Thymus (tissue), 11 donors: ENCODE measurements at regions not wholly inside any gene's neighbourhood (a gene's known extent, or its start where the extent isn't known, plus 50 kb on each side); places are given as distances from the start of the nearest gene placed in this dataset.
A peak's percentile ranks its signal among the peaks of the same experiment; 100 is the strongest.

Source experiments
- DNase-seq, 9 donors: peaks; one replicate each; pipeline ENCODE4 v3.0.0-alpha.2; 2013; ENCODE audit warnings: low spot score in 9 of 9, low read depth in 6 of 9, missing footprints in 1 of 9
- H3K27ac ChIP-seq, 2 donors: one replicate each; pipeline ENCODE4 v1.5.1; 2013; ENCODE audit warnings: control low read depth in 1 of 2, low read depth in 1 of 2, low read length in 1 of 2, mild to moderate bottlenecking in 1 of 2, moderate library complexity in 1 of 2
- H3K27me3 ChIP-seq, 2 donors: one replicate each; pipeline ENCODE4 v1.5.1; 2013; ENCODE audit warnings: low read length in 1 of 2; ENCODE audit not compliant: control insufficient read depth in 2 of 2, insufficient read depth in 1 of 2
- H3K36me3 ChIP-seq, 2 donors: one replicate each; pipeline ENCODE4 v1.5.1; 2013; ENCODE audit warnings: low read length in 1 of 2, mild to moderate bottlenecking in 1 of 2, moderate library complexity in 1 of 2; ENCODE audit not compliant: control insufficient read depth in 2 of 2, insufficient read depth in 2 of 2
- H3K4me1 ChIP-seq, 2 donors: one replicate each; pipeline ENCODE4 v1.5.1; 2013; ENCODE audit warnings: low read length in 2 of 2; ENCODE audit not compliant: control insufficient read depth in 2 of 2, insufficient read depth in 2 of 2
- H3K4me3 ChIP-seq, 2 donors: one replicate each; pipeline ENCODE4 v1.5.1; 2013; ENCODE audit warnings: low read length in 2 of 2, control low read depth in 1 of 2, mild to moderate bottlenecking in 1 of 2
- H3K9me3 ChIP-seq, 2 donors: one replicate each; pipeline ENCODE4 v1.5.1; 2013; ENCODE audit warnings: low read length in 1 of 2, mild to moderate bottlenecking in 1 of 2; ENCODE audit not compliant: control insufficient read depth in 2 of 2, insufficient read depth in 1 of 2
- WGBS: extraction: QIAGEN DNeasy Blood & Tissue Kit; methylation state at CpG from one replicate; pipeline ENCODE4 v1.1.7; 2013; 5-methylcytosine and 5-hydroxymethylcytosine counted together
- donor health status: healthy.

GRCh38 chrX:125404667-125405160, 85.0 kb downstream of the TEX13C start:
- H3K4me3 ChIP-seq = no peak overlapping the region
- H3K9me3 ChIP-seq = no peaks in the 10 kb centered on the region
- no peaks in the 10 kb centered on the region for H3K4me1 ChIP-seq
- WGBS = 81% methylated on average over 1 of the region's 1 CpG
- H3K27me3 ChIP-seq = no peaks in the 10 kb centered on the region
- no peak overlapping the region for H3K27ac ChIP-seq
- no peak for DNase-seq
- no peaks in the 10 kb centered on the region for H3K36me3 ChIP-seq

GRCh38 chrX:125405339-125405738, 85.7 kb downstream of the TEX13C start:
- Histone ChIP-seq H3K27ac (no peak overlapping the region), H3K27me3 (no peaks in the 10 kb centered on the region), H3K4me3 (no peak overlapping the region), H3K9me3 (no peaks in the 10 kb centered on the region), H3K4me1 (no peaks in the 10 kb centered on the region), H3K36me3 (no peaks in the 10 kb centered on the region)
- 96% methylated on average over 2 of the region's 2 CpGs for WGBS
- no peak for DNase-seq

GRCh38 chrX:125407314-125407713, 87.6 kb downstream of the TEX13C start:
- WGBS = 80% methylated on average over 1 of the region's 1 CpG
- Histone ChIP-seq H3K36me3 (no peaks in the 10 kb centered on the region), H3K9me3 (no peaks in the 10 kb centered on the region), H3K4me1 (no peaks in the 10 kb centered on the region), H3K27me3 (no peaks in the 10 kb centered on the region), H3K27ac (no peak overlapping the region), H3K4me3 (no peak overlapping the region)
- no peak for DNase-seq

- no peaks in the 10 kb centered on the region for H3K27me3 ChIP-seq
- no peaks in the 10 kb centered on the region for H3K36me3 ChIP-seq
- no peaks in the 10 kb centered on the region for H3K9me3 ChIP-seq
- H3K27ac ChIP-seq = no peak overlapping the region
- WGBS = 92% methylated on average over 4 of the region's 4 CpGs
- H3K4me3 ChIP-seq = no peak overlapping the region
- no peak for DNase-seq
- no peaks in the 10 kb centered on the region for H3K4me1 ChIP-seq
Observed at GRCh38 chrX:125420809-125421208, 101.1 kb downstream of the TEX13C start.

- DNase-seq = no peak
- Histone ChIP-seq H3K27me3 (no peaks in the 10 kb centered on the region), H3K4me1 (no peaks in the 10 kb centered on the region), H3K9me3 (no peaks in the 10 kb centered on the region), H3K27ac (no peak overlapping the region), H3K4me3 (no peak overlapping the region), H3K36me3 (no peaks in the 10 kb centered on the region)
- WGBS = 94% methylated on average over 3 of the region's 3 CpGs
Observed at GRCh38 chrX:125422986-125423385, 103.3 kb downstream of the TEX13C start.

GRCh38 chrX:125424536-125424935, 104.9 kb downstream of the TEX13C start:
- WGBS = 87% methylated on average over 1 of the region's 1 CpG
- Histone ChIP-seq H3K36me3 (no peaks in the 10 kb centered on the region), H3K4me1 (no peaks in the 10 kb centered on the region), H3K9me3 (no peaks in the 10 kb centered on the region), H3K27ac (no peak overlapping the region), H3K27me3 (no peaks in the 10 kb centered on the region), H3K4me3 (no peak overlapping the region)
- no peak for DNase-seq

- Histone ChIP-seq H3K27ac (no peak overlapping the region), H3K4me3 (no peak overlapping the region), H3K4me1 (no peaks in the 10 kb centered on the region), H3K9me3 (no peaks in the 10 kb centered on the region), H3K27me3 (no peaks in the 10 kb centered on the region), H3K36me3 (no peaks in the 10 kb centered on the region)
- DNase-seq = peak in 1 of 9 donors; percentile 1
Observed at GRCh38 chrX:125436855-125437254, 117.2 kb downstream of the TEX13C start.

- Histone ChIP-seq H3K27ac (no peak overlapping the region), H3K4me3 (no peak overlapping the region), H3K9me3 (no peaks in the 10 kb centered on the region), H3K4me1 (no peaks in the 10 kb centered on the region), H3K27me3 (no peaks in the 10 kb centered on the region), H3K36me3 (no peaks in the 10 kb centered on the region)
- WGBS = 69% methylated on average over 3 of the region's 3 CpGs
- DNase-seq = no peak
Observed at GRCh38 chrX:125439194-125439849, 119.7 kb downstream of the TEX13C start.

- WGBS = 97% methylated on average over 1 of the region's 1 CpG
- Histone ChIP-seq H3K4me3 (no peak overlapping the region), H3K27ac (no peak overlapping the region), H3K4me1 (no peaks in the 10 kb centered on the region), H3K27me3 (no peaks in the 10 kb centered on the region), H3K36me3 (no peaks in the 10 kb centered on the region), H3K9me3 (peaks cover 0 to 4% of the 10 kb centered on the region in 2 donors)
- no peak for DNase-seq
Observed at GRCh38 chrX:125444659-125445058, 125.0 kb downstream of the TEX13C start.
